Ovary (tissue), 3 donors: ENCODE measurements at regions not wholly inside any gene's neighbourhood (a gene's known extent, or its start where the extent isn't known, plus 50 kb on each side); places are given as distances from the start of the nearest gene placed in this dataset.

ENCODE experiments used
- CTCF ChIP-seq, 3 donors: fragments of 450-650 bp in 2 of 3; fragments of 200-600 bp in 1 of 3; IDR thresholded peaks; one replicate each; pipeline versions ENCODE4 v1.5.1 to v1.8.0; 2016 to 2022; ENCODE audit warnings: antibody characterized with exemption in 3 of 3, mild to moderate bottlenecking in 1 of 3
- EP300 ChIP-seq: sonication (generic); formaldehyde crosslinking; IDR thresholded peaks from one replicate; pipeline ENCODE4 v1.6.1; 2017; ENCODE audit warnings: antibody characterized with exemption
- POLR2A ChIP-seq: fragments of 450-650 bp; IDR thresholded peaks from one replicate; pipeline ENCODE4 v1.6.1; 2017; ENCODE audit warnings: antibody characterized with exemption, mild to moderate bottlenecking, moderate library complexity
- donor health status: DM: no; HTN: no; CAD: no.

- TF ChIP-seq POLR2A (no peak), EP300 (no peak), CTCF (IDR thresholded peaks at IDR 0.05) (no peak)
These were observed 73.9 kb upstream of the NR5A2 start for GRCh38 chr1:199953651-199954050.
